HG02759 (cell line): ENCODE measurements at regions not wholly inside any gene's neighbourhood (a gene's known extent, or its start where the extent isn't known, plus 50 kb on each side); places are given as distances from the start of the nearest gene placed in this dataset.

ENCODE experiments used
- ATAC-seq: cut with Tn5 transposase; IDR thresholded peaks from one replicate; pipeline ENCODE4 v1.9.1; 2021; ENCODE audit warnings: mild to moderate bottlenecking, moderate library complexity; ENCODE audit not compliant: unreplicated experiment

DNA sequence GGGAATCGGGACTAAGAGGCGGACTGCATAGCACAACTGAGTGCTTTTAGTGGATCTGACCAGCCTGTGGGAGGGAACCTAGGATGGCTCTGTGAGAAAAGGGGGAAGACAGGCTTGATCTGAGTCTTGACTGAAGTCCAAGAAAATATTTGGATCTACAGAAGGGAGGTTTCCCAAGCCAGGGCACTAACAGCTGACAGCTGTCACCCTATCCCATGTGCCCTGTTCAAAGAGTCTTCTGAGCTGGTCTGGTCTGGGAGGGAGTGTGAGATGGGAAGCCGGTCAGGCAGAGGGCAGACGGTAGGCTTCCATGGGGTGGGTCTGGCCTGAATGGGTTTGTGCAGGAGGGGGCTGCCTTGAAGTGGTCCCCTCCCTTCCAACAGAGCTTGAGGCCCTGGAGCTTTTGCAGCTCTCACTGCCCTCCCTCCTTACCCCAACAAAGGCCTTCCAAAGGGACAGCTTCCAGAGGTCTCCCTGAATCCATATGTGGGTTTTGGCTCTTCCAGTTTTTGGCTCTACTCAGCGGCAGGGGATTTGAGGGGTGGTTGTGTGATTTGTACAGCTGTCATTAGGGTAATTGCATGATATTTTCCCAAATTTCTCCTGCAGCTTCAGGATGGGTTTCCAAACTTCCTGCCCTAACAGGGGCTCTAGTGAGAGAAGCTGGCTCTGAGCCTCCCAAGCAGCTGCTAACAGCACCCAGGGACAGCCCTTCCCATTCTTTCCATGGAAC lies 643.7 kb downstream of the BCOR start:
- no peak for ATAC-seq

DNA sequence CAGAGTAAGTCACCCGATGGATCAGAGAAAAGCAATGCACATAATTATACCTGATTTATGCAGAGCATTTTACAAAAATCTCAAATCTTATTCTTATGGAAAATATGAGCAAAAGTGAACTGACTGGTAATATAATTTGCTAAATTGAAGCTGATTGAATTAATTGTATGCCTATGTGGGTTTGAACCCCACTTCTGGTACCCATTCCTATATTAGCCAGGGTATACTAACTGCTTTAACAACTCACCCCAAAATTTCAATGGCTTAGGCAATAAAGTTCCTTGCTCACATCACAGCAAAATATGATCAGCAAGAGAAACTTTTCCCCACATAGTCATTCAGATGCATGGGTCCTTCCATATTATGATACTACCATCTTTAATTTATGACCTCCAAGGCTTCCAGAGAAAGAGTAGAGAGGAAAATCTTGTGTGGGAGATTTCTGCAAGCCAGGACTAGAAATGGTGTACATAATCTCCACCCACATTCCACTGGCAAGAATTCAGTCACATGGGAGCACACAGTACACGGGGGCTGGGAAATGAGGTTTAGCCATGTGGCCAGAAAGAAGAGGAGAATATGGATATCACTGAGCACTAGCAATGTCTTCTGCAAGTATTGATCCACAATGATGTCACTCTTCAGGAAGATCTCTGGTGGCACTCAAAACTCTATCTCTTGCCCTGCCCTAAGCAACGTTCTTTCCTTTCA lies 640.7 kb downstream of the BCOR start:
- ATAC-seq, result no peak

DNA sequence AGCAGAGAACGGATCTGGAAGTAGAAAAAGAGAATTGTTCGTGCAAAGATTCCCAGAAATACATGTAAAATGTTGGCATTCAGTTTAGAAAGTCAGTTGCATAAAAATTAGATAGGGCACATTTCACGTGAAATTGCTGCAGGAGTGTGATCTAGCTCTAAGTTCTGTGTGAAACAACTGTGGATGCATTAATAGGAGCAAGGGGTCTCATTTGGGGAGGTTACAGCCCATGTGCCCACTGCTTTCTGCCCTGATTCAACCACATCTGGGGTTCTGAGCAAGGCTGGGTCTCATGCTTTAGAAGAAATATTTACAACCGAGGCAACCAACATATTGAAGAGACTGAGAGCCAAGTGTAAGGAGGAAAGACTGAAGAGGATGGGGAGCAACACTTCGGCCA lies 639.0 kb downstream of the BCOR start:
- no peak for ATAC-seq

DNA sequence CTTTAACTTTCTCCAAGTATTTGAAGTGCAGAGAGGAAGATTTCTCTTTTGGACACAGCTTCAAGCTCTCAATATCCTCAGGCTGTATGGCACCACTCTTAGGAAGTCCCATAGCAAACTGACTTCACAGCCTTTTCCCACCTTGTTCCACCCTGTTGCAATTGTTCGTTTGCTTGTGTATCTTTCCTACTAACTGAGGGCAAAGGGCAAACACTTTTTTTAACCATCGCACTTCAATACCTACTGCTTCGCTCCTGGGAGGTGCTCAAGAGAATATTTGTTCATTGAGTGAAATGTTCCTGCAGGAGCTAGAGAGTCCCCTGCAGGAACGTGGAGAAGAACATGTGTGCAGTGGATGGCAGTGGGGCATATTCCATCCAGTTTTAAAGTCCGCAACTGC lies 638.6 kb downstream of the BCOR start:
- ATAC-seq, result no peak

DNA sequence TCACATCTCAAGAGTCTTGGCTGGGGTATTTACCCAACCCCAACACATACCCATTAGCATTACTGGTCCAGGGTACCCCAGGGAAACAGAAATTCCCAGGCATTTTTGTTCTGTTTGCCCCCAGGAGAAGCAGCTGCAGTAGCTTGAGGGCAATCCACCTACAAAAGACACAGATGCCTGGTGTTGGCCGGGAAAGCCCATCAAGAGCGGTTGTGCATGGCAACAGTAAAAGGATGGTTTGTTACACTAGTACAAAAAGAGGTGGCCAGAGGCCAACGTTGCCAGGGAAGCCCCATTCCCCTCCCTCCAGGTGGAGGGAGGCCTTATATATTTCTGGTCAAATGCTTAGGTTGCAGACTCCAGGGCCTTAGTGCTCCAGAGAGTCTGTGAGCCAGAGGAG lies 637.8 kb downstream of the BCOR start:
- no peak for ATAC-seq

DNA sequence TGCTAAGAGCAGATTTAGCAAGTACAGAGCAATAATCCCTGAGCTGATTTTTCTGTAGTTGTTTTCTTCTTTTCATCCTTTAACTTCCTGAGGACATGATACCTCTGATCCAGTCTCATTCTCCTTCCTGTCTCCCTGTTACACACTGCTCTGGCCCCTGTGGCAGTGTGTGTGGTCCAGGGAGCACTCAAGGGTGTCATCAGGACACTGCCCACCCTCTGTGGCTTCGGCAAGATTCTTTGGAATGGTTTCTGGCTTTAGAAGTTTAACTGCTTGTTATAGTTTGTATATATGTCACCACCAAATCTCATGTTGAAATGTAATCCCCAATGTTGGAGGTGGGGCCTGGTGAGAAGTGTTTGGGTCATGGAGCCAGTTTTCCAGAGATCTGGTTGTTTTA lies 637.3 kb downstream of the BCOR start:
- no peak for ATAC-seq

DNA sequence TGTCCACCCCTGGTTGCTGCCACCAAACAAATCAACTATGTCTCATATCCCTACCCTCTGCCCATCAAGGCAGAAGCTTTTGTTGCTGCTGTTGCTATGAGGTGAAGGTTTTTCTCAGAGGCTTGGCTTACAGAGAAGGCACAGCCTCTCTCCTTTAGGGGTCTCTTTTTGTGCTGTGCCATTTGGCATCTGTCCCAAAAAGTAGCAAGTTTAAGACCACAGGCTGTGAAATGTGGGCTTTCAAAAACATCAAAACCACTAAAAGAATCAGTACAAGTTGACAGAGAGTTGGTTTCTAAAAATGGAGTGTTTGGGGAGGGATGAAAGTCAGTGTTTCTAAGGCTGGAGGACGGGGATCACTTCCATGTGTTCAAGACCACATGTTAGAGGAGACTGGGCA lies 634.9 kb downstream of the BCOR start:
- no peak for ATAC-seq

DNA sequence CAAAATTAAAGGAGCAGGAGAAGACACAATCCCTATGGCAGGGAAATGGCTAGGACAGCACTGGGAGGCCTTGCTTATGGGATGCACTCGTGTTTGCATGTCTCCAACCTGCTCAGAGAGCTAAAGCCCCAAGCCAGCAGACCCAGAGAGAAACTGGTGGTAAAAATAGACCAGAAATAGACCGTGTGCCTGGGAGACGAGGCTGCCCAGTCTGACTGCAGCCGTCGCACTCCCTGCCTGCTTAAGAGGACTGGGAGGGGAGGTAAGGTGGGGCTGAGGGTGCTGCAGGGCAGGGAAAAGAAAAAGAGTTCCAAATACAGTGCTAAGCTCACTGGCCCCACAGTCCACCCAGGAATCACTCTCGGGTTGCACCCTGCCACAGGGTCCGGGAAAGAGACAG lies 633.5 kb downstream of the BCOR start:
- ATAC-seq, result no peak

DNA sequence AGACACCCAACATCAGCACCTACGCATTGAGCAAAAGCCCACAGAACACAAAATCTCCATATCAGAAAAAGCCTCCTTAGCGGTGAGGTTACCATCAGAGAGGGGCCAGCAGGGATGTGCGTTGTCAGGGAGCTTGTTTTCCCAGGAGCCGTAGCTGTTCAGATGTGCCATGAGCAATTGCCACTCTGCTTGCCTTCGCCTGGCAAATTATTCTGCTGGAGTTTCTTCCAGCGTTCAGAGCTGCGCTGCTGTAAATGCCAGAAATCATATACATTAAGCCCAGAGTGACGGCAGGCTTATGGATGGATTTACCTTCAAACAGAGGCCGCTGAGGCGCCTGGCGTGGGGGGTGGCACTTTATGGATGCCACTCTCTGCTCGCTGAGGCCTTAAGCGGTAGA lies 632.3 kb downstream of the BCOR start:
- ATAC-seq, result no peak

DNA sequence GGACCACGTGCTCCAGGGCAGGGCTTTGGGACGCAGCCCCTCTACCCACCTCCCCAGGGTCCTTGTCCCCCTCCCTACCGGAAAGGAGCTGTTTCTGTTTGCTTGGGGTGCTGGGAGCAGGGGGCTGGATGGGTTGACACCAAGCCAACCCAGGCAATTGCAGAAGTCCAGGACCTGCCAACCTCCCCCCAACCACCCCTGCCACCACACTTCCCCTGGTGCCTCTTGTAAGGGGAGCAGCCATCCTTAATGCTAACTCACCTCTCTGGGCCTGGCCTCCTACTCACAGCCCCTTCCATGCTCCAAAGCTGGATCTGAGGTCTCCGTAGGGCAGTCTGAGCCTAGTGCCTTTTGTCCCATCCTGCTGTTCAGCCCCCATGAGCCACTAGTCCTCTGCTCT lies 631.9 kb downstream of the BCOR start:
- ATAC-seq, result no peak

DNA sequence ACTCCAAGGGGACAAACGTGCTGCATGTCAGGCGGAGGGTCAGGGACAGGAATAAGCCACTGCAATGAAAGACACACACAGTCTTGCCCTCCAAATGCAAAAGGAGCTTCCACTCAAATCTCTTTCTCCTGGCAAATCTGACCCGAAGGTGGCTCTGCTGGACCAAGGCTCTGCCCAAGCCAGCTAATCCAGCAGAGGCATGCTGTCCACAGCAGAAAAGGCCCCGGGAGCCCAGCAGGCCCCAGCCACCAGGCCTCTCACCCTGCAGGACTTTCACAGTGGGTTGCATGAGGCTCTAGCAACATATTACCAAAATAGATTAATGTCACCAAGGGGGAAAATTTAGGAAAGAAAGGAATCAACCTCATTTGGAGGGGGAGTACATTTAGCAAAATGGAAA lies 628.6 kb downstream of the BCOR start:
- ATAC-seq, result no peak

DNA sequence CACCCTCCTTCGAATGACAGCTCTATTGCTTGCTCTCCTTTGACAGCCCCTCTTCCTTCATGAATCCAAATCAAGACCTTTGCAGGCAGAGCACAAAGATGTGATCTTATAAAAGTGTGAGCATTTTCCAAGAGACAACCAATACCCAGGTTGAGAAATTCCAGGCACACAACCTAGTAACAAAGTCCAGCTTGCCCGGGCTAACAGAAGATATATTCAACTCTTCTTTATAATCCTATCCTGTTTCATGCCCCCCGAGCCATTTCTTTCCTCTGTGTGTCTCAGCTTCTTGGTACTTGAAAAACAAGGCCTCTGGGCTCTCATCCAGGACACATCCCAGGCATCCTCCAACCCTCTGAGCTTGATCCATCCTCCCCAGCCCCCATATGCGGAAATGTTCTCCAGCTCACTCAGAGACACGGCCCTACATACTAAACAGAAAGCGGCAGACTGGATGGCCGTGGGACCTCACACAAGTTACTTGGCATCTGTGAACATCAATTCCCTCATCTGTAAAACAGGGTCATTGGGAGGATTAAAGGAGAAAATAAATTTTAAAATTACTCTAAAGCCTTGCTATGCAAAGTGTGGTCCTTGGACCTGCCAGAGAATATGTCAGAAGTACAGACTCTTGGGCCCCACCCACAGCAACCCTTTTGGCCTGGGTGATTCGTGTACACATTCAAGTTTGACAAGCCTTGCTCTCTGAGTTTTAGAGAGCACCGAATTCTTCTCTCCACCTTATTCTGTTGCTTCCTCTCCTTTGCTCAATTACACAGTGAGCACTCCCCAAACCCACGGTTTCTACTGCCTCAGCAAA lies 627.0 kb downstream of the BCOR start:
- no peak for ATAC-seq

DNA sequence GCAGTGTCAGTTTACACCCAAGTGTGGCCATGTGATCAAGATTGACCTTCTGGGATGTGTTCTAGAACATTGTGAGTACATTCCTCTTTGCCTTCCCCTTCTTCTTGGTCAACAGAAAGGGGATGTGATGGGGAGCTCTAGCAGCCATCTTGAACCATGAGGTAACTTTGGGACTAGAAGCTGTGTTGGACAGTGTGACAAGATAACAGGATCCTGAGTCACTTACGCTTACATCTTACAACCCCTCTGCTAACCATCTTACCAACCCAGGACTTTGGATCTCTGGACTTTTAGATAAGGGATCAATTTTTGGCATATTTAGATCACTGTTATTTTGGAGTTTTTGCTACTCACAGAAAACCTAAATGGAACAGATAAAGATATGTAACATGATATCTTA lies 625.6 kb downstream of the BCOR start:
- no peak for ATAC-seq

DNA sequence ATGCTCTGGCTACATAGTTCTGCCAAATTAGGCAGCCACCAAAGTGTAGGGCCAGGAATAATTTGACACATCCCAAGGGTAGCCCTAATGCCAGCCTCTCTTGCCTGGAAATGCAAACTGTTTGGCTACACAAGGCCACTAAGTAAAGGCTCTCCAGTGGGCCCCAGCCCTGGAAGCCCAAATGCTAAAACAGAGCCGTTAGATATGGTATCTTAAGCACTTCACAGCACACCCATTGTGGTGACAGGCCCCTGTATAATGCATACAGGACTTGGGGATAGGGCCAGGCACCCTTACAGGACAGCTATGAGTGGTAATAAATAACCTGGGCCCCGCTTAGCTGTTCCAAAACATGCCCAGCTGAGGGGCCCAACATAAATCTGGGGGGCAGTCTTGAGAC lies 623.9 kb downstream of the BCOR start:
- no peak for ATAC-seq

DNA sequence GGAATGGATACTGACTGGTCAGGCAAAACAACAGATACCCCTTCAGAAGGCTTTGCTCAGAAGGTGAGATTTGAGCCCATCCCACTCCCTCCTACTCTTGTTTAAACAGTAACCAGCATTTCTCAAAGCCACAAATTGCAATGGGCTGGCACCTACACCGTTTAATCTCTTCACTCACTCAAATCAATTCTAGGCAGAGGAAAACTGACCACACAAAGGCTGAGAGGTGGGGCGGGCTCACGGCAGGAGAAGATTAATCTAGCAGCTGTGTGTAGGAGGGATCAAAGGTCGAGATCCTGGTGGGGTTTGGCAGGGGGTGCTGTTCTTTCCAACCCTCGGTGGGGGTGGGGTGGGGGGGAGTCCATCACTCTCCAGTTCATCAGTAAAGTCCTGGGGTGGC lies 622.4 kb downstream of the BCOR start:
- ATAC-seq, result no peak

DNA sequence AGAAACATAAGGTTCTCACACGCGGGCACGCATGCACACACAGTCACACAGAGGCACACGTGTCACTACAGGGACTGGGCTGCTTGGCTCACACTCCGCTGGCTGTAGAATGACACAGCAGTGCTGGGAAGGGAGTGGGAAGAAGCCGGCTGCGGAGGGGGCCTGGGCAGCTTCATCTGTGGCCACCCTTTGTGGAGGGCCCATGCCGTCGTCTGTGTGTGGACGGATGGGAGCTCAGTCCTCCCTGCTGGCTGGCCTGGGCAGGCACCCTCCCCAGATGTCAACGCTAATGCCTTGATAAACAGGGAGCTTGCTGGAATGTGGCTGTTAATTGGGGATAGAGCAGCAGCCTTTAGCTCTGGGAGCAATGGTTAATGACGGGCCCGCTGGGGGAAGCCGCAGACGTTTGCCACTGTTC lies 621.1 kb downstream of the BCOR start:
- ATAC-seq, result no peak

DNA sequence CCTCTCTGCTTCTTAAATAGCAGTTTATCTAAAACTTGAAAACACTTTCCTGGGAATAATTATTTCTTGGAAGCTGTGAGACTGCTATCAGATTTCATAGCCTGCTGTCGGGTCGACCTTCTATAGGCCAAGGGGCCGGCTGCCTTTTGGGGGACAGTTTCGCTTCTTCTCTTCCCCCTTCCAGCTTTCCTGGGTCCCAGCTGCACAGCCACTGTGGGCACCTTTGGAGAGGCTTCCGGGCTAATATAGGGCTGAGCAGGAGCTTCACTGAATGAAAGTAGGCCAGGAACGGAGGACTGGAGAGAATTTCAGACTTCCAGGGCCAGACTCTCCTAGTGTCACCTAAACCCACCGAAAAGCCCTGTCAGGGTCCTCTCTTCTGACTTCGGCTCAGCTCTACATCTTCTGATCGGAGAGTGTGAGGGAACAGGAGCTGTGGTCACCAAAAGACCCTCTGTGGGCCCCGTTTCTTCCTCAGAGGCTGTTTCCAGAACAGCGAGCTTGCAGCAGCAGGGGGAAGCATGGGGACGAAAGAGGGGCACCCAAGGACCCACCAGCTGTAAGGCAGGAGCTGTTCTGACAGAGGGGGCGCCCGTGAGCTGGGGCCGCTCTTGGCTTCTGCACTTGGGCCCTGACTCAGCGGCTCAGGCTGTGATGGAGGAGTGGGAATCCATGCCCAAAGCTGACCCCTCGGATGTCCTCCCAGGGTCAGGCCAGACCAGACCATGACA lies 620.6 kb downstream of the BCOR start:
- no peak for ATAC-seq

DNA sequence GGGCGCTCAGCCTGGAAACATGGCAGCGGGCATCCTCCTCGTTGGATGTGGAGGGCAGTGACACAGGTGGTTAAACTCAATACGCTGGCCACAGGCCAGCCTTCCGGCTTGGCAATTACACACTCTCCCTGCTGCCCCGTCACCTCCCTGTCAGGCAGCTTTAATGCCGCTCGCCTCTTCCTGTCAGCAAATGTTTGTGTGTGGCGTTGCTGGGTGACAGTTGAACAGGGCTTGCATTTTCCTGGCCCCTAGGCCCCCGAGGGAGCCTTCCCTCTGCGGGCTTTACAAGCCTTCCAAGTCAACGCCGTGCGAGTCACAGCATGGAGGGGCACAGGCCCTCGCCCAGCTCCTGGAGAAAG lies 620.0 kb downstream of the BCOR start:
- no peak for ATAC-seq

DNA sequence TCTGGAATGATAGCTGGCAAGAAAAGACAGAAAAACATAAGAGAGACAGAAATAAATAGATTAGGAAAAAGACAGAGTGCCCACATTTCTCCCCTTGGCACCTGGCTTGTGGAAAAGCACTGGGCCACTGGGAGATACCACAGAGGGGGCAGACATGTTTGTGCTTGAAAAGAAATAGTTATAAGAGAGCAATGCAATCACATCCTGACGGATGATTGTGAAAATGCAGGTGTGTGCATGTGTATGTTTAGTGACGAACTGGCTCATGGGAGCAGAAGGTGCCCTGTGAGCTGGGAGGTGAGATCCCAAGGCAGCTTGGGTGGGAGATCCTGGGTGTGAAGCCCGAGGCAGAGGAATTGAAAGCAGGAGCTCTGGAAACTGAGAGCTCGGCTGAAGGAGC lies 617.9 kb downstream of the BCOR start:
- no peak for ATAC-seq

DNA sequence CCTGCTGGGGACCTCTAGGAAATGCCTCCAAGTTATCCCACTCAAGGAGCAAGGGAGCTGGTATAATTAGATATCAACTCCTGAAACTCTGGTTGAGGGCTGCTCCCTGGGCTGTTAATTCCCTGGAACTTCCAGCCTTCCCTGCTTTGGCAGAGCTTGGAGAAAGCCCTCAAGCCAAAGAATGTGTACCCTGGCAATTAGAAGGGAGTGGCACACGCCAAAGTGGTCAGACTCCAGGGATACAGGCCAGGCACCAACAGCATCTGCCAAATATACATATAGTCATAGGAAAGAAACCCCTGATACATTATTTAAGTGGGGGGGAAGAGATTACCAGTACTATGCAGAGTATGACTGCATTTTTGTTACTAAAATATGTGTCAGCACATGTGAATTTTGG lies 616.8 kb downstream of the BCOR start:
- no peak for ATAC-seq

DNA sequence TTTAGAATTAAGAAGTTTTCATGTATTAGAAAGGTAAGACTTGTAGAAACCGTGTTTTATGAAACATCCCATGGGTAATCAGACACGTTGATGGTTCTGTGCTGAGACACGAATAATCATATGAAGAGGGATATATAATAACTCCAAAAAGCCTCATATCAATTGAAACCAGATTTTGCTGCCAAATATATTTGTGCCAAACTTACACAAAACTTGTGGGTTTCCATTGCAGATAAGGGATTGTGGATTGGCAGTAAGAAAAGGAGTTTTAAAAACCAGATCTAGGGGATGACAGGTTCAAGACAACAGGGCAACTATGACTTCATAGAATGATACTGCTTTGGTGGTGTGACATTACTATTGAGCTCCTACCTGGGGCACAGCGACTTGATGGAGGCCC lies 616.1 kb downstream of the BCOR start:
- no peak for ATAC-seq
